ENCODE measurements at regions not wholly inside any gene's neighbourhood (a gene's known extent, or its start where the extent isn't known, plus 50 kb on each side); places are given as distances from the start of the nearest gene placed in this dataset.
"Not testable (repeated sequence)": the region's sequence is repeated elsewhere in the genome, so short reads cannot be mapped to it uniquely, and the experiment has no call there.

DNA sequence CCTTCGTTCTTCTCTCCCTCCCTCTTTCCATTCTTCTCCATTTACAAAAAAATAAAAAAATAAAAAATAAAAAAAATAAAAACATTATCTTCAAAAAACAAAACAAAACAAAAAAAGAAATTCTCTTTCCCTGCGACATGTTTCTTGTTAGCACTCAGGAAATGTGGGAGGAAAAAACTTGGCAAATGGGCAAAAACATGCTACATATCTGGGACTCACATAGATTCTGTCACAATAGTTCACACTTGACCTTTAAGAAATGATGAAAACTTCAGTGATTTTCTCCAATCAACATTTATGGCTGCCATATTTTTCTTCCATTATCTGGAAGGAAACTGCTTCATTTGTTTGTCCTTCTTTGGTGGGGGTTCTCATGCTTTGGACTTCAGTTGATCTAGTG lies 109.3 kb downstream of the PRKAB2 start:
- no peak for DNase-seq (ENCODE audit: low spot score)

DNA sequence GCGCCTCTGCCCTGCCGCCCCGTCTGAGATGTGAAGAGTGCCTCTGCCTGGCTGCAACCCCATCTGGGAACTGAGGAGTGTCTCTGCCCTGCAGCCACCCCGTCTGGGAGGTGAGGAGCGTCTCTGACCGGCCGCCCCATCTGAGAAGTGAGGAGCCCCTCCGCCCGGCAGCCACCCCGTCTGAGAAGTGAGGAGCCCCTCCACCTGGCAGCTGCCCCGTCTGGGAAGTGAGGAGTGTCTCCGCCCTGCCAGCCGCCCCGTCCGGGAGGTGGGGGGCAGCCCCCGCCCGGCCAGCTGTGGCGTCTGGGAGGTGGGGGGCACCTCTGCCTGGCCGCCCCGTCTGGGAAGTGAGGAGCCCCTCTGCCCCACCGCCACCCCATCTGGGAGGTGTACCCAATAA lies 110.4 kb downstream of the PRKAB2 start:
- DNase-seq (ENCODE audit: low spot score) = not testable (repeated sequence)

DNA sequence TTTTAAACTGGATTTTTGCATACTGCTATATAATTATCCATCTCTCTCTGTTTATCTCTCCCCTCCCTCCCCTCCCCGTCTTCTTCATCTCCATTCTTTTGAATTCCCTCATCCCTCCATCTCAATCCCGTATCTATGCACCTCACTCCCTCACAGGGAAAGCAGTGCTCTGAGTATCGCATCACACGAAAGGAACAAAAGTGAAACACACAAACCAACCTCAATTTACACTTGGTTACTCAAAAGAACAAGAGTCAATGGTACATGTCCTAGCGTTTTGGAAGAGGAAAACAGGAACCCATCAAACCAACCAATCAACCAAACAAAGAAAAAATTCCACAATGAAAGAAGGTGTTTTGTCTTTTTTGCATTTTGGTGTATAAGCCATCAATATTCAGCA lies 115.1 kb downstream of the NBPF12 start:
- DNase-seq (ENCODE audit: low spot score) = no peak

DNA sequence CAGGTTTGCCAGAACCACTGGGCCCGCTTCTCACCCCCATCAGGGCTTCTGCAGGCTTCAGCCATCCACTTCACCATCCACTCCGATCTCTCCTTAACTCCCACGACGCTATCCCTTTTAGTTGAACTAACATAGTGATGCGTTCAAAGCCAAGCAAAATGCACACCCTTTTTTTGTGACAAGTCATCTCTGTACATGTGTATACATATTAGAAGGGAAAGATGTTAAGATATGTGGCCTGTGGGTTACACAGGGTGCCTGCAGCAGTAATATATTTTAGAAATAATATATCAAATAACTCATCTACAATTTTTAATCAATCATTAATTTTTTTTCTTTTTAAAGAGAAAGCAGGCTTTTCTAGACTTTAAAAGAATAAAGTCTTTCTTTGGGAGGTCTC lies 114.6 kb downstream of the NBPF12 start:
- DNase-seq (ENCODE audit: low spot score) = no peak

DNA sequence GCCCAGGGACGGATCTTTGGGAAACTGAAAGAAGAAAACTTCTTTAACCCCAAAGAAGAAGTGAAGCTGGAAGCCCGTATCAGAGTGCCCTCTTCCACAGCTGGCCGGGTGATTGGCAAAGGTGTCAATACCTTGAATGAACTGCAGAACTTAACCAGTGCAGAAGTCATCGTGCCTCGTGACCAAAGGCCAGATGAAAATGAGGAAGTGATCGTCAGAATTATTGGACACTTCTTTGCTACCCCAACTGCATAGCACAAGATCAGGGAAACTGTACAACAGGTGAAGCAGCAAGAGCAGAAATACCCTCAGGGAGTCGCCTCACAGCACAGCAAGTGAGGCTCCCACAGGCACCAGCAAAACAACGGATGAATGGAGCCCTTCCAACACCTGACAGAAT lies 114.0 kb downstream of the NBPF12 start:
- DNase-seq (ENCODE audit: low spot score) = no peak

DNA sequence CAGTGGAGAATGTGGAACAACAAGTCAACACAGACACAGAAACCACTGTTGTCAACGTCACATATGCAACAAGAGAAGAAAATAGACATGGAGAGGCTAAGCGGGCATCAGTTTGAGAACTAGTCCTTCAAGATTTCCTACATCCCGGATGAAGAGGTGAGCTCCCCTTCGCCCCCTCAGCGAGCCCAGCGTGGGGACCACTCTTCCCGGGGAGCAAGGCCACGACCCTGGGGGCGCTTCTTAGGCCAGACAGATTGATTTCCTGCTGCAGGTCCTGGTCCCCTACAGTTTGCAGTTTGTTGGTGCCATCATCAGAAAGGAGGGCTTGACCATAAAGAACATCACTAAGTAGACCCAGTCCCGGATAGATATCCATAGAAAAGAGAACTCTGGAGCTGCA lies 113.0 kb downstream of the NBPF12 start:
- no peak for DNase-seq (ENCODE audit: low spot score)

DNA sequence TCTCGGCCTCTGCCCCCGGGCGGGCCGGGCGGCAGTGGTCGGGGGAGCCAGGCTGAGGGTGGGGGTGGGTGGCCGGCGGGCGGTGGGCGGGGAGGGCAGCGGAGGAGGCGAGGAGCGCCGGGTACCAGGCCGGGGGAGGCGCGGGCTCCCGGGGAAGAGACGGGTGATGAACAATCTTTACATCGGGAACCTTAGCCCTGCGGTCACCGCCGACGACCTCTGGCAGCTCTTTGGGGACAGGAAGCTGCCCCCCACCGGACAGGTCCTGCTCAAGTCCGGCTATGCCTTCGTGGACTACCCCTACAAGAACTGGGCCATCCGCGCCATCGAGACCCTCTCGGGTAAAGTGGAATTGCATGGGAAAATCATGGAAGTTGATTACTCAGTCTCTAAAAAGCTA lies 112.5 kb downstream of the NBPF12 start:
- DNase-seq (ENCODE audit: low spot score) = no peak

DNA sequence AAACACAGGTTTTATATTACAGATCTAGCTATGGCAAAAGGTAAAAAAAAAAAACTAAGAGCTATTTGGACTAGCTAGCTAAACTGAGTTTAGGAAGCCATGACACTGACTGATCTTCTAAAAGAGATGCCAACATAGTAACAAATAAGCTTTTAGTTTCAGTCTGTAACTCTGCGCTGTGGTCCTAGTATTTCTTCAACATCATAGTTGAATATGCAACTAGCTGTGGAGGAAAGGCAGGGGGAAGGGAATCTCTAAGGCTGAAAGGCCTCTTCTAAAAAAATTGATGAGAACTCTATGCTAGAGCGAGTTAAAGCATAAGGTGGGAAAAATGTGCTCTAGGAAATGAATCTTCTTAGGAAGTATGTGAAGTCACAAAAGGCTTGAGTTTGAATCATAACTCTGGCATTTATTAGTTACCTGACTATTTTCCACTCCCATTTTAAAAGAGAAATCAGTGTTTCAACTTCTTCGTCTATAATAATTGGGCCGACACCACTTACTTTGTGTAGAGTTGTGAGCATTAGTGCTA lies 108.8 kb downstream of the NBPF12 start:
- not testable (repeated sequence) for DNase-seq (ENCODE audit: low spot score)

DNA sequence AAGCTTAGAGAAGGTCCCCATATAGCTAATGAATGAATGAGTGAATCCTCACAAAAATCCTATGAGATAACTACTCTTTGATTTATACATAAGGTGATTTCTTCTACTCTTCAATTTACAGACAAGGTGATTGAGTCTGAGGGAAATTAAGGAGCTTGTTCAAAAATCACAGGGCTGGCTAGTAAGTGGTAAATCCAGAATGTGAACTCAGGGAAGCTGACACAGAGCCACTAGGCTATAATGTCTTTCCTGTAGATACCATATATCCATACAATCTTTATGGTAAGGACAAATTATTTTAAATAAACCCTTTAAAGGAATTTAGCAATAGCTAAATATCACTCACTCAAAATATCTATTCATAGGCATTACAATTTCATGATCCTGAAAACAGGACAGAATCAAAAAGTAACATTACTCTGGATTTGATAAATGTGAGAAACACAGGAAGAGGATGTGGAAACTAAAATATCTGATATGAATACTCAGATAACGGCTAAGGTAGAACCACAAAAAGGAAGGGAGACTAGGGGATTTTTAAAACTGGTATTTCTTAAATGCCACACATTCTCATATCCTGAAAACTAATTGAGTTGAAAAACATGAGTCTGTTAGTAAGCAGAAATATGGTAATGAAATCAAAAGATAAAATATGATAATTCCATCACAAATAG lies 108.2 kb downstream of the NBPF12 start:
- DNase-seq (ENCODE audit: low spot score) = no peak

All from NAMALWA (cell line).